SIG-M5 treated with dmso at 0.1 percent for 504 hours (cell line): ENCODE measurements at regions not wholly inside any gene's neighbourhood (a gene's known extent, or its start where the extent isn't known, plus 50 kb on each side); places are given as distances from the start of the nearest gene placed in this dataset.
"Not testable (repeated sequence)": the region's sequence is repeated elsewhere in the genome, so short reads cannot be mapped to it uniquely, and the experiment has no call there.

ENCODE experiments used
- DNase-seq: peaks from one replicate; lab custom pipeline; 2025; ENCODE audit not compliant: unreplicated experiment; lab: John Stamatoyannopoulos, UW

GRCh38 chr9:105021917-105022316 is 94.0 kb upstream of the ABCA1 start:
- DNase-seq: no peak

- DNase-seq: not testable (repeated sequence)
These were observed 94.6 kb upstream of the ABCA1 start for GRCh38 chr9:105022545-105022944.

GRCh38 chr9:105023788-105024187 is 95.8 kb upstream of the ABCA1 start:
- no peak for DNase-seq

GRCh38 chr9:105024529-105024928 is 96.6 kb upstream of the ABCA1 start:
- no peak for DNase-seq

- DNase-seq: peak; percentile 40
These were observed 98.5 kb upstream of the ABCA1 start for GRCh38 chr9:105026451-105026850.

GRCh38 chr9:105027084-105027483 is 99.1 kb upstream of the ABCA1 start:
- DNase-seq: peak; percentile 18

GRCh38 chr9:105030285-105030684 is 102.3 kb upstream of the ABCA1 start:
- no peak for DNase-seq

GRCh38 chr9:105037139-105037538 is 109.2 kb upstream of the ABCA1 start:
- no peak for DNase-seq

- DNase-seq: no peak
These were observed 110.1 kb upstream of the ABCA1 start for GRCh38 chr9:105038051-105038450.

GRCh38 chr9:105039175-105039799 is 111.3 kb upstream of the ABCA1 start:
- no peak for DNase-seq

- no peak for DNase-seq
These were observed 115.5 kb upstream of the ABCA1 start for GRCh38 chr9:105043370-105043936.

GRCh38 chr9:105044518-105044917 is 116.6 kb upstream of the ABCA1 start:
- no peak for DNase-seq

- no peak for DNase-seq
These were observed 119.2 kb upstream of the ABCA1 start for GRCh38 chr9:105046907-105047741.

- no peak for DNase-seq
These were observed 119.7 kb upstream of the ABCA1 start for GRCh38 chr9:105047742-105048041.

GRCh38 chr9:105048331-105048730 is 120.4 kb upstream of the ABCA1 start:
- DNase-seq: peak; percentile 21

GRCh38 chr9:105050296-105050695 is 122.3 kb upstream of the ABCA1 start:
- DNase-seq: no peak

GRCh38 chr9:105051897-105052296 is 123.9 kb upstream of the ABCA1 start:
- no peak for DNase-seq

- no peak for DNase-seq
These were observed 124.4 kb upstream of the ABCA1 start for GRCh38 chr9:105052346-105052745.

GRCh38 chr9:105053209-105053652 is 125.3 kb upstream of the ABCA1 start:
- DNase-seq: peak; percentile 83

- DNase-seq: no peak
These were observed 126.5 kb upstream of the ABCA1 start for GRCh38 chr9:105054491-105054890.

- DNase-seq: no peak
These were observed 128.0 kb upstream of the ABCA1 start for GRCh38 chr9:105055917-105056316.

- DNase-seq: no peak
These were observed 129.6 kb upstream of the ABCA1 start for GRCh38 chr9:105057551-105057950.
